MCF 10A (cell line): ENCODE measurements at regions not wholly inside any gene's neighbourhood (a gene's known extent, or its start where the extent isn't known, plus 50 kb on each side); places are given as distances from the start of the nearest gene placed in this dataset.

Experiments used
- BruUV-seq: library from RNA; stranded (reverse); fragments of 400-500 nt; replicated peaks from 2 replicates; lab custom pipeline; 2021; lab: Mats Ljungman, UMichigan
- CTCF ChIA-PET: fragments of 300-600 bp; sonication (Branson Sonifier 250); formaldehyde crosslinking; extraction: SDS; loops from one replicate; lab custom pipeline; 2021; ENCODE audit warnings: antibody characterized with exemption, inconsistent platforms; lab: Yijun Ruan, JAX
- POLR2A ChIA-PET: fragments of 300-600, 350-650 bp; sonication (Branson Sonifier 250); formaldehyde crosslinking; extraction: SDS; loops from one replicate; lab custom pipeline; 2020; ENCODE audit warnings: antibody characterized with exemption, inconsistent platforms; lab: Yijun Ruan, JAX
- DNase-seq: peaks from one replicate; pipeline ENCODE4 v3.0.0-alpha.2; 2018; ENCODE audit not compliant: unreplicated experiment
- H3K27ac Mint-ChIP-seq: one replicate; pipeline ENCODE4 v1.8.0; 2022; ENCODE audit warnings: mild to moderate bottlenecking, low read depth, mixed read lengths; ENCODE audit not compliant: unreplicated experiment
- H3K27me3 Mint-ChIP-seq: one replicate; pipeline ENCODE4 v1.8.0; 2022; ENCODE audit warnings: mixed read lengths; ENCODE audit not compliant: insufficient read depth, unreplicated experiment
- H3K36me3 Mint-ChIP-seq: one replicate; pipeline ENCODE4 v1.8.0; 2022; ENCODE audit warnings: mild to moderate bottlenecking, moderate library complexity, mixed read lengths; ENCODE audit not compliant: insufficient read depth, unreplicated experiment
- H3K4me1 Mint-ChIP-seq: one replicate; pipeline ENCODE4 v1.8.0; 2022; ENCODE audit warnings: mixed read lengths; ENCODE audit not compliant: insufficient read depth, unreplicated experiment
- H3K4me3 Mint-ChIP-seq: one replicate; pipeline ENCODE4 v1.8.0; 2022; ENCODE audit warnings: mild to moderate bottlenecking, moderate library complexity, mixed read lengths; ENCODE audit not compliant: unreplicated experiment
- H3K9me3 Mint-ChIP-seq: one replicate; pipeline ENCODE4 v1.8.0; 2022; ENCODE audit warnings: mixed read lengths; ENCODE audit not compliant: unreplicated experiment
- intact Hi-C: fragments of 100-400 bp; cut with micrococcal nuclease; formaldehyde crosslinking; loops from 2 replicates; pipeline ENCODE4 v1.14.1; 2022
- TF ChIP-seq, protein P1 (sequence below): fragments of 200-600 bp; IDR thresholded peaks from one replicate; pipeline ENCODE4 v1.8.0; 2022; ENCODE audit warnings: antibody characterized with exemption, mild to moderate bottlenecking; ENCODE audit not compliant: unreplicated experiment

DNA sequence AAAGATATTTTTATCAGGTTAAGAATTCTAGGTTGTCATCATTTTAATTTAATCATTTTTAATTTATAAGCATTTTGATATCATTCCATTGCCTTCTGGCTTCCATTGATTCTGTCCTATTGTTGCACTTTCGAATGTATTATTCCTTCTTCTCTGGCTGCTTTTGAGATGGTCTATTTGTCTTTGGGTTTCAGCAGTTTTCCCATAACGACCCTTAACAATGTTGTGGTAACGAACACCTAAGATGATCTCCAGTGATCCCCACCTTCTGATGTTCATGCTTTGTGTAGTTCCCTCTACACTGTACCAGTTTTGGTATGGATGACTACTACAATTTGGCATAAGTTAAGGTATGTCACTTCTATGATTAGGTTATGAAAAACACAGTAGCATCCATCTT, 59.9 kb downstream of the MINAR1 start:
- POLR2A ChIA-PET, result no interaction called here
- intact Hi-C loops, result no loop called here
- CTCF ChIA-PET, result interaction anchor here (0.6 kb wide), 1 partner anchor 647 kb away, joined by 3 read pairs; no protein-coding TSS in a partner anchor
- TF ChIP-seq, protein P1, sequence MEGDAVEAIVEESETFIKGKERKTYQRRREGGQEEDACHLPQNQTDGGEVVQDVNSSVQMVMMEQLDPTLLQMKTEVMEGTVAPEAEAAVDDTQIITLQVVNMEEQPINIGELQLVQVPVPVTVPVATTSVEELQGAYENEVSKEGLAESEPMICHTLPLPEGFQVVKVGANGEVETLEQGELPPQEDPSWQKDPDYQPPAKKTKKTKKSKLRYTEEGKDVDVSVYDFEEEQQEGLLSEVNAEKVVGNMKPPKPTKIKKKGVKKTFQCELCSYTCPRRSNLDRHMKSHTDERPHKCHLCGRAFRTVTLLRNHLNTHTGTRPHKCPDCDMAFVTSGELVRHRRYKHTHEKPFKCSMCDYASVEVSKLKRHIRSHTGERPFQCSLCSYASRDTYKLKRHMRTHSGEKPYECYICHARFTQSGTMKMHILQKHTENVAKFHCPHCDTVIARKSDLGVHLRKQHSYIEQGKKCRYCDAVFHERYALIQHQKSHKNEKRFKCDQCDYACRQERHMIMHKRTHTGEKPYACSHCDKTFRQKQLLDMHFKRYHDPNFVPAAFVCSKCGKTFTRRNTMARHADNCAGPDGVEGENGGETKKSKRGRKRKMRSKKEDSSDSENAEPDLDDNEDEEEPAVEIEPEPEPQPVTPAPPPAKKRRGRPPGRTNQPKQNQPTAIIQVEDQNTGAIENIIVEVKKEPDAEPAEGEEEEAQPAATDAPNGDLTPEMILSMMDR, result no peak
- Mint-ChIP-seq H3K27me3 (peaks cover 13% of the 10 kb centered on the region), H3K36me3 (no peaks in the 10 kb centered on the region), H3K9me3 (peaks cover 8% of the 10 kb centered on the region), H3K27ac (no peak overlapping the region), H3K4me1 (no peaks in the 10 kb centered on the region), H3K4me3 (no peak overlapping the region)
- BruUV-seq, result no TSS peak
- DNase-seq, result no peak

- no peak for DNase-seq
- Mint-ChIP-seq H3K9me3 (peaks cover 8% of the 10 kb centered on the region), H3K36me3 (no peaks in the 10 kb centered on the region), H3K27ac (no peak overlapping the region), H3K27me3 (peaks cover 13% of the 10 kb centered on the region), H3K4me3 (no peak overlapping the region), H3K4me1 (no peaks in the 10 kb centered on the region)
- no TSS peak for BruUV-seq
- POLR2A ChIA-PET, result no interaction called here
- TF ChIP-seq, protein P1, result no peak
- intact Hi-C loops, result no loop called here
- CTCF ChIA-PET, result no interaction called here
Measured at GRCh38 chr15:79494384-79494909, 62.3 kb downstream of the MINAR1 start.

DNA sequence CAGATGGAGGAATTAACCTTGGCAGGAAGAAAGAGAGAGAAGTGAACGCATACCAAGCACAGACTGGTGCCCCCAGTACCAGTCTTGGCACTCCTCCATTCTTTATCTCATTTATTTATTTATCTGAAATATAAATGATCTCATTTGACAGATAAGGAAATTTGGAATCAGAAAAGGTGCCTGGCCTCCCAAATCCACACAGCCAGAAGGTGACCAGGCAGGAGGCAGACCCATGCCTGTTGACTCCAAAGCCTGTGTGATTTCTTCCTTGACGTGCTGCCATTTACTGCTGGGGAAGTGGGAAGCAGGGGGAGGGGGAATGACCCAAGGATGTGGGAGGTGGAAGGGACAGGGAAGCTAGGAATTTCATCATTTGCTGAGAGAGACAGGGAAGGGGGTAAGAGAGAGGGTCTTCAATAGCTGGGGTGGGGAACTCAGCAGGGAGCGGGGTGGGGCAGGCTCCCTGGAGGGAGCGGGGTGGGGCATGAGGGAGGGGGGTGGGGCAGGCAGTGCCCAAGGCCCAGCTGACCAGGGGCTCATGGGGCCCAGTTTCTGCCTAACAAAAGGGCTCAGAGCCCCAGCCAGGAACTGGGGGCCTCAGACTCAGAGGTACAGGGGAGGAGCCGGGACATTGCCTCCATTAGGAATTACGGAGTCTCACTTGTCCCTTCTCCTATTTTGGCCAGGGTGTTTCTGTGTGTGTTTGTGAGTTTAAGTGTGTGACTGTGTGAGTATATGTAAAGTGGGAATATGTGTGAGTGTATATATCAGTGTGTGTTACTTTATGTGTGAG, 63.0 kb downstream of the MINAR1 start:
- no peak for DNase-seq
- Mint-ChIP-seq H3K4me1 (no peaks in the 10 kb centered on the region), H3K4me3 (no peak overlapping the region), H3K27me3 (peaks cover 13% of the 10 kb centered on the region), H3K27ac (no peak overlapping the region), H3K36me3 (no peaks in the 10 kb centered on the region), H3K9me3 (peaks cover 8% of the 10 kb centered on the region)
- intact Hi-C loops, result no loop called here
- CTCF ChIA-PET, result no interaction called here
- POLR2A ChIA-PET, result no interaction called here
- no TSS peak for BruUV-seq
- TF ChIP-seq, protein P1, result no peak

GRCh38 chr15:79495775-79496174, 63.6 kb downstream of the MINAR1 start:
- ChIA-PET CTCF (no interaction called here), POLR2A (no interaction called here)
- Mint-ChIP-seq H3K9me3 (peaks cover 8% of the 10 kb centered on the region), H3K4me1 (no peaks in the 10 kb centered on the region), H3K27me3 (peaks cover 13% of the 10 kb centered on the region), H3K36me3 (no peaks in the 10 kb centered on the region), H3K27ac (no peak overlapping the region), H3K4me3 (no peak overlapping the region)
- no peak for DNase-seq
- no TSS peak for BruUV-seq
- TF ChIP-seq, protein P1, result no peak
- intact Hi-C loops, result no loop called here
